GM19324 (cell line): ENCODE measurements at regions not wholly inside any gene's neighbourhood (a gene's known extent, or its start where the extent isn't known, plus 50 kb on each side); places are given as distances from the start of the nearest gene placed in this dataset.
"Not testable (repeated sequence)": the region's sequence is repeated elsewhere in the genome, so short reads cannot be mapped to it uniquely, and the experiment has no call there.

ENCODE experiments used
- ATAC-seq: cut with Tn5 transposase; IDR thresholded peaks from one replicate; pipeline ENCODE4 v1.9.1; 2021; ENCODE audit warnings: mild to moderate bottlenecking, moderate library complexity; ENCODE audit not compliant: unreplicated experiment, low FRiP score

GRCh38 chr5:88622890-88623289, 260.1 kb downstream of the MEF2C start:
- ATAC-seq, result not testable (repeated sequence)

GRCh38 chr5:88615767-88616166, 267.2 kb downstream of the MEF2C start:
- not testable (repeated sequence) for ATAC-seq

GRCh38 chr5:88613051-88613450, 269.9 kb downstream of the MEF2C start:
- ATAC-seq, result no peak

- ATAC-seq, result no peak
Measured at GRCh38 chr5:88610586-88610985, 272.4 kb downstream of the MEF2C start.

- ATAC-seq, result no peak
Measured at GRCh38 chr5:88607492-88607891, 275.5 kb downstream of the MEF2C start.

GRCh38 chr5:88606626-88607025, 276.4 kb downstream of the MEF2C start:
- no peak for ATAC-seq

GRCh38 chr5:88606173-88606572, 276.8 kb downstream of the MEF2C start:
- no peak for ATAC-seq

- no peak for ATAC-seq
Measured at GRCh38 chr5:88602584-88602983, 280.4 kb downstream of the MEF2C start.

GRCh38 chr5:88594441-88594840, 288.5 kb downstream of the MEF2C start:
- no peak for ATAC-seq

GRCh38 chr5:88588609-88589008, 294.4 kb downstream of the MEF2C start:
- no peak for ATAC-seq

- ATAC-seq, result no peak
Measured at GRCh38 chr5:88583471-88583870, 299.5 kb downstream of the MEF2C start.

GRCh38 chr5:88558366-88558765, 289.7 kb upstream of the TMEM161B start:
- no peak for ATAC-seq

GRCh38 chr5:88557881-88558280, 289.2 kb upstream of the TMEM161B start:
- no peak for ATAC-seq

GRCh38 chr5:88557131-88557530, 288.5 kb upstream of the TMEM161B start:
- no peak for ATAC-seq

GRCh38 chr5:88556406-88556805, 287.8 kb upstream of the TMEM161B start:
- ATAC-seq, result no peak

- no peak for ATAC-seq
Measured at GRCh38 chr5:88555674-88556073, 287.0 kb upstream of the TMEM161B start.

- no peak for ATAC-seq
Measured at GRCh38 chr5:88553986-88554385, 285.3 kb upstream of the TMEM161B start.

GRCh38 chr5:88553136-88553875, 284.7 kb upstream of the TMEM161B start:
- ATAC-seq, result no peak

GRCh38 chr5:88552426-88552825, 283.8 kb upstream of the TMEM161B start:
- no peak for ATAC-seq

GRCh38 chr5:88551724-88552345, 283.2 kb upstream of the TMEM161B start:
- ATAC-seq, result no peak

GRCh38 chr5:88550736-88551135, 282.1 kb upstream of the TMEM161B start:
- no peak for ATAC-seq

GRCh38 chr5:88548136-88548805, 279.6 kb upstream of the TMEM161B start:
- no peak for ATAC-seq
